ENCODE measurements at regions not wholly inside any gene's neighbourhood (a gene's known extent, or its start where the extent isn't known, plus 50 kb on each side); places are given as distances from the start of the nearest gene placed in this dataset.

- Histone ChIP-seq H4K8ac (ENCODE audit: low read depth in 2 of 2, low read length in 2 of 2) (no peak overlapping the region), H3K27ac (ENCODE audit: insufficient read depth, low read length) (no peak overlapping the region), H2BK5ac (ENCODE audit: low read depth, low read length, poor library complexity, severe bottlenecking) (no peak overlapping the region), H4K20me1 (ENCODE audit: insufficient read depth, low read length) (no peaks in the 10 kb centered on the region), H3K18ac (ENCODE audit: low read depth, low read length) (no peak overlapping the region), H2BK15ac (ENCODE audit: low read depth, low read length) (no peak overlapping the region), H3K9ac (ENCODE audit: low read depth, low read length) (no peak overlapping the region), H3K56ac (ENCODE audit: extremely low read depth, insufficient read depth, low read length) (no peak overlapping the region), H3K4me1 (ENCODE audit: control insufficient read depth, insufficient read depth, low read length) (no peaks in the 10 kb centered on the region), H4K91ac (ENCODE audit: insufficient read depth, low read depth, low read length) (no peak overlapping the region), H2AFZ (replicated peaks; ENCODE audit: low read length, poor library complexity) (no peak overlapping the region), H3K23ac (ENCODE audit: low read depth, low read length) (no peak overlapping the region), H3K4me3 (ENCODE audit: insufficient read depth, low read depth, low read length) (no peak overlapping the region), H2AK9ac (replicated peaks; ENCODE audit: low read depth, low read length, poor library complexity) (no peak overlapping the region), H2BK120ac (ENCODE audit: low read depth, low read length) (no peak overlapping the region), H2AK5ac (ENCODE audit: low read depth, low read length) (no peak overlapping the region), H3K9me3 (ENCODE audit: control insufficient read depth, insufficient read depth, low read length) (peaks cover 10% of the 10 kb centered on the region), H3K27me3 (ENCODE audit: control insufficient read depth, insufficient read depth, low read length) (no peaks in the 10 kb centered on the region), H4K5ac (ENCODE audit: low read depth, low read length) (no peak overlapping the region), H3K36me3 (ENCODE audit: control insufficient read depth, insufficient read depth, low read length) (no peaks in the 10 kb centered on the region), H3K4me2 (ENCODE audit: low read depth, low read length) (no peak overlapping the region), H3K14ac (replicated peaks; ENCODE audit: low read depth, low read length) (no peak overlapping the region), H3K9me1 (ENCODE audit: insufficient read depth, low read length) (no peaks in the 10 kb centered on the region), H3K4ac (ENCODE audit: low read depth, low read length) (no peak overlapping the region), H2BK20ac (ENCODE audit: low read depth, low read length) (no peak overlapping the region), H3K79me1 (ENCODE audit: low read depth in 1 of 2, low read length in 2 of 2) (no peaks in the 10 kb centered on the region)
- no CpG with 5 or more reads among the region's 4 CpGs for WGBS, 2 experiments (ENCODE audit: extremely low coverage in 2 of 2, insufficient read length in 1 of 2)
- dilution Hi-C loops (cut with HindIII; ENCODE audit: low sequenced_read_pairs, unreplicated experiment) = no loop called here
- ChIA-PET POLR2A (ENCODE audit: unreplicated experiment) (no interaction called here), CTCF (no interaction called here)
- BruUV-seq (replicated peaks) = no TSS peak
- no peak for TF ChIP-seq MAZ (IDR thresholded peaks at IDR 0.05; ENCODE audit: borderline replicate concordance, low read depth, low read length)
- no peak for TF ChIP-seq RFX5 (IDR thresholded peaks at IDR 0.05; ENCODE audit: low read depth, low read length)
- no peak for TF ChIP-seq BHLHE40 (IDR thresholded peaks at IDR 0.05; ENCODE audit: low read depth, low read length)
- TF ChIP-seq RAD21 (IDR thresholded peaks at IDR 0.05; ENCODE audit: low read length) = no peak
- TF ChIP-seq CHD1 (IDR thresholded peaks at IDR 0.05; ENCODE audit: low read depth, low read length) = no peak
- TF ChIP-seq, protein P1, sequence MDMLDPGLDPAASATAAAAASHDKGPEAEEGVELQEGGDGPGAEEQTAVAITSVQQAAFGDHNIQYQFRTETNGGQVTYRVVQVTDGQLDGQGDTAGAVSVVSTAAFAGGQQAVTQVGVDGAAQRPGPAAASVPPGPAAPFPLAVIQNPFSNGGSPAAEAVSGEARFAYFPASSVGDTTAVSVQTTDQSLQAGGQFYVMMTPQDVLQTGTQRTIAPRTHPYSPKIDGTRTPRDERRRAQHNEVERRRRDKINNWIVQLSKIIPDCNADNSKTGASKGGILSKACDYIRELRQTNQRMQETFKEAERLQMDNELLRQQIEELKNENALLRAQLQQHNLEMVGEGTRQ (IDR thresholded peaks at IDR 0.05; ENCODE audit: low read depth, low read length) = no peak
- TF ChIP-seq ELK1 (IDR thresholded peaks at IDR 0.05; ENCODE audit: borderline replicate concordance, low read depth, low read length) = no peak
- TF ChIP-seq CEBPB (IDR thresholded peaks at IDR 0.05; ENCODE audit: low read depth, low read length) = no peak
- TF ChIP-seq MAFK (IDR thresholded peaks at IDR 0.05; ENCODE audit: low read depth, low read length) = no peak
- TF ChIP-seq NFE2L2 (IDR thresholded peaks at IDR 0.05; ENCODE audit: low read depth, low read length) = no peak
- no peak for TF ChIP-seq CTCF (conservative IDR thresholded peaks at IDR 0.05; ENCODE audit: low read depth, low read length)
- TF ChIP-seq SMC3 (IDR thresholded peaks at IDR 0.05; ENCODE audit: low read depth, low read length) = no peak
- TF ChIP-seq RCOR1 (IDR thresholded peaks at IDR 0.05; ENCODE audit: insufficient replicate concordance, low read length) = no peak
- in situ Hi-C loops (cut with MboI; ENCODE audit: low sequenced_read_pairs) = no loop called here
- ATAC-seq (ENCODE audit: low read depth) (no peak), DNase-seq (no peak)
- intact Hi-C loops (cut with micrococcal nuclease) = no loop called here
Measured at GRCh38 chr16:7004266-7004665, 328.4 kb upstream of the RBFOX1 start.
